ENCODE measurements at regions not wholly inside any gene's neighbourhood (a gene's known extent, or its start where the extent isn't known, plus 50 kb on each side); places are given as distances from the start of the nearest gene placed in this dataset.

DNA sequence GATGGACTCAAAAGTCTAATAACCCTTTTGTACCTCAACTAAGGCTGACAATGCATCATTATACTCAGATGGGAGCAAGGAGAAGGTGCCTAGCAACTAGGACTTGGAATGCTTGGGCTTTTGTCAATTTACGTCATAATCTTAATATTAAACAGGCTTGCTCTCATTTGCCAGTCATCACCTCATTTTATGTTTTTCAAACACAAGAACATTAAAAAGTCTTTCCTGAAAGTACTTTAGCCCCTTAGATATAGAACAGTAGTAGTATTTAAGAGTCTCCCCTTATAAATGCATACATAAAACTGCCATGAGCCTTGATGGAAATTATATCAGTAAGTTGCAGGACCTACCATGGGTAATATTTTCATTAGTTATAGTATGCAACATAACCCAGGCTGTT is 150.7 kb upstream of the INTU start:
- no TSS peak for BruUV-seq (replicated peaks)
- TF ChIP-seq NBN (IDR thresholded peaks at IDR 0.05), result no peak
- TF ChIP-seq SUPT20H (IDR thresholded peaks at IDR 0.05; ENCODE audit: borderline replicate concordance, control insufficient read depth, low read depth, low read length), result no peak
- TF ChIP-seq, protein P1, sequence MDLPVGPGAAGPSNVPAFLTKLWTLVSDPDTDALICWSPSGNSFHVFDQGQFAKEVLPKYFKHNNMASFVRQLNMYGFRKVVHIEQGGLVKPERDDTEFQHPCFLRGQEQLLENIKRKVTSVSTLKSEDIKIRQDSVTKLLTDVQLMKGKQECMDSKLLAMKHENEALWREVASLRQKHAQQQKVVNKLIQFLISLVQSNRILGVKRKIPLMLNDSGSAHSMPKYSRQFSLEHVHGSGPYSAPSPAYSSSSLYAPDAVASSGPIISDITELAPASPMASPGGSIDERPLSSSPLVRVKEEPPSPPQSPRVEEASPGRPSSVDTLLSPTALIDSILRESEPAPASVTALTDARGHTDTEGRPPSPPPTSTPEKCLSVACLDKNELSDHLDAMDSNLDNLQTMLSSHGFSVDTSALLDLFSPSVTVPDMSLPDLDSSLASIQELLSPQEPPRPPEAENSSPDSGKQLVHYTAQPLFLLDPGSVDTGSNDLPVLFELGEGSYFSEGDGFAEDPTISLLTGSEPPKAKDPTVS (IDR thresholded peaks at IDR 0.05; ENCODE audit: low read depth, low read length), result no peak
- TF ChIP-seq, protein P2, sequence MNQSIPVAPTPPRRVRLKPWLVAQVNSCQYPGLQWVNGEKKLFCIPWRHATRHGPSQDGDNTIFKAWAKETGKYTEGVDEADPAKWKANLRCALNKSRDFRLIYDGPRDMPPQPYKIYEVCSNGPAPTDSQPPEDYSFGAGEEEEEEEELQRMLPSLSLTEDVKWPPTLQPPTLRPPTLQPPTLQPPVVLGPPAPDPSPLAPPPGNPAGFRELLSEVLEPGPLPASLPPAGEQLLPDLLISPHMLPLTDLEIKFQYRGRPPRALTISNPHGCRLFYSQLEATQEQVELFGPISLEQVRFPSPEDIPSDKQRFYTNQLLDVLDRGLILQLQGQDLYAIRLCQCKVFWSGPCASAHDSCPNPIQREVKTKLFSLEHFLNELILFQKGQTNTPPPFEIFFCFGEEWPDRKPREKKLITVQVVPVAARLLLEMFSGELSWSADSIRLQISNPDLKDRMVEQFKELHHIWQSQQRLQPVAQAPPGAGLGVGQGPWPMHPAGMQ (IDR thresholded peaks at IDR 0.05; ENCODE audit: borderline replicate concordance), result no peak
- TF ChIP-seq, protein P3, sequence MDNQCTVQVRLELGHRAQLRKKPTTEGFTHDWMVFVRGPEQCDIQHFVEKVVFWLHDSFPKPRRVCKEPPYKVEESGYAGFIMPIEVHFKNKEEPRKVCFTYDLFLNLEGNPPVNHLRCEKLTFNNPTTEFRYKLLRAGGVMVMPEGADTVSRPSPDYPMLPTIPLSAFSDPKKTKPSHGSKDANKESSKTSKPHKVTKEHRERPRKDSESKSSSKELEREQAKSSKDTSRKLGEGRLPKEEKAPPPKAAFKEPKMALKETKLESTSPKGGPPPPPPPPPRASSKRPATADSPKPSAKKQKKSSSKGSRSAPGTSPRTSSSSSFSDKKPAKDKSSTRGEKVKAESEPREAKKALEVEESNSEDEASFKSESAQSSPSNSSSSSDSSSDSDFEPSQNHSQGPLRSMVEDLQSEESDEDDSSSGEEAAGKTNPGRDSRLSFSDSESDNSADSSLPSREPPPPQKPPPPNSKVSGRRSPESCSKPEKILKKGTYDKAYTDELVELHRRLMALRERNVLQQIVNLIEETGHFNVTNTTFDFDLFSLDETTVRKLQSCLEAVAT (IDR thresholded peaks at IDR 0.05), result no peak
- TF ChIP-seq NR2C1 (IDR thresholded peaks at IDR 0.05), result no peak
- TF ChIP-seq, protein P4, sequence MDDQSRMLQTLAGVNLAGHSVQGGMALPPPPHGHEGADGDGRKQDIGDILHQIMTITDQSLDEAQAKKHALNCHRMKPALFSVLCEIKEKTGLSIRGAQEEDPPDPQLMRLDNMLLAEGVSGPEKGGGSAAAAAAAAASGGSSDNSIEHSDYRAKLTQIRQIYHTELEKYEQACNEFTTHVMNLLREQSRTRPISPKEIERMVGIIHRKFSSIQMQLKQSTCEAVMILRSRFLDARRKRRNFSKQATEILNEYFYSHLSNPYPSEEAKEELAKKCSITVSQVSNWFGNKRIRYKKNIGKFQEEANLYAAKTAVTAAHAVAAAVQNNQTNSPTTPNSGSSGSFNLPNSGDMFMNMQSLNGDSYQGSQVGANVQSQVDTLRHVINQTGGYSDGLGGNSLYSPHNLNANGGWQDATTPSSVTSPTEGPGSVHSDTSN (IDR thresholded peaks at IDR 0.05; ENCODE audit: insufficient replicate concordance, low read depth, low read length), result no peak
- TF ChIP-seq RB1 (IDR thresholded peaks at IDR 0.05; ENCODE audit: borderline replicate concordance), result no peak
- TF ChIP-seq LARP7 (IDR thresholded peaks at IDR 0.05), result no peak
- TF ChIP-seq SREBF2 (IDR thresholded peaks at IDR 0.05; ENCODE audit: low read length), result no peak
- TF ChIP-seq RELA (IDR thresholded peaks at IDR 0.05; ENCODE audit: borderline replicate concordance, partially characterized antibody), result no peak
- TF ChIP-seq SIN3A (IDR thresholded peaks at IDR 0.05; ENCODE audit: low read depth, low read length), result no peak
- TF ChIP-seq GATAD2B (conservative IDR thresholded peaks at IDR 0.05; ENCODE audit: low read depth), result no peak
- no peak for TF ChIP-seq EZH2 (IDR thresholded peaks at IDR 0.05; ENCODE audit: borderline replicate concordance, control insufficient read depth, low read depth, low read length)
- no peak overlapping the region for H3K27ac ChIP-seq (ENCODE audit: control insufficient read depth, insufficient read depth)
- ChIA-PET SMC1A (ENCODE audit: uncharacterized antibody, unreplicated experiment) (no interaction called here), CTCF (no interaction called here), POLR2A (no interaction called here), RAD21 (ENCODE audit: unreplicated experiment) (no interaction called here)
- ATAC-seq (no peak), DNase-seq (ENCODE audit: low read depth, low spot score) (no peak), FAIRE-seq (no peak)
- H3K27me3 ChIP-seq (replicated peaks in 1 of 2; ENCODE audit: control insufficient read depth in 2 of 2, insufficient read depth in 2 of 2, low read length in 1 of 2), result no peaks in the 10 kb centered on the region
- no peaks in the 10 kb centered on the region for H3K79me2 ChIP-seq (ENCODE audit: control insufficient read depth, insufficient read depth, low read length)
- no peaks in the 10 kb centered on the region for H3K36me3 ChIP-seq (ENCODE audit: control insufficient read depth in 2 of 2, insufficient read depth in 2 of 2, low read length in 1 of 2)
- no peaks in the 10 kb centered on the region for H3K9me3 ChIP-seq (replicated peaks; ENCODE audit: control insufficient read depth, insufficient read depth, low read length)
- no peak overlapping the region for H3K4me2 ChIP-seq (ENCODE audit: control insufficient read depth, insufficient read depth)
- in situ Hi-C loops (cut with MboI) (no loop called here), intact Hi-C loops (cut with micrococcal nuclease; ENCODE audit: unreplicated experiment) (no loop called here)
- no peaks in the 10 kb centered on the region for H3K4me1 ChIP-seq (ENCODE audit: control insufficient read depth, insufficient read depth, low read length)
- WGBS (ENCODE audit: insufficient coverage, insufficient replicate concordance, low lambda C conversion rate, missing lambda C conversion rate), result 0% methylated on average over 1 of the region's 1 CpG
- no peak overlapping the region for H3K4me3 ChIP-seq
- H3K9ac ChIP-seq (ENCODE audit: control insufficient read depth, insufficient read depth, low read length), result no peak overlapping the region
- H2AFZ ChIP-seq (ENCODE audit: control insufficient read depth, low read depth, low read length), result no peak overlapping the region
- no peaks in the 10 kb centered on the region for H4K20me1 ChIP-seq (ENCODE audit: control insufficient read depth, insufficient read depth)
